ENCODE measurements at regions not wholly inside any gene's neighbourhood (a gene's known extent, or its start where the extent isn't known, plus 50 kb on each side); places are given as distances from the start of the nearest gene placed in this dataset.
"Not testable (repeated sequence)": the region's sequence is repeated elsewhere in the genome, so short reads cannot be mapped to it uniquely, and the experiment has no call there.

DNA sequence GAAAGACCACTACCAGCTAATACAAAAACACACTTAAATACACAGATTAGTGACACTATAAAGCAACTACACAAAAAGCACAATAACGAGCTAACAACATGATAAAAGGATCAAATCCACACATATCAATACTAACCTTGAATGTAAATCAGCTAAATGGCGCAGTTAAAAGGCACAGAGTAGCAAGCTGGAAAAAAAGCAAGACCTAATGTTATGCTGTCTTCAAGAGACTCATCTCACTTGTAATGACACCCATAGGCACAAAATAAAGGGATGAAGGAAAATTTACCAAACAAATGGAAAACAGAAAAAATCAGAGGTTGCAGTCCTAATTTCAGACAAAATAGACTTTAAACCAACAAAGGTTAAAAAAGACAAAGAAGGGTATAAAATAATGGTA is 86.3 kb downstream of the NUS1 start:
- Histone ChIP-seq H3K27ac (ENCODE audit: low read length) (no peak overlapping the region), H3K4me3 (ENCODE audit: low read length) (no peak overlapping the region), H3K4me1 (ENCODE audit: control insufficient read depth, insufficient read depth, low read length) (no peaks in the 10 kb centered on the region), H3K27me3 (ENCODE audit: control insufficient read depth, insufficient read depth) (no peaks in the 10 kb centered on the region), H3K9me3 (ENCODE audit: control insufficient read depth, low read length) (no peaks in the 10 kb centered on the region)
- intact Hi-C loops (cut with DNase I): no loop called here
- ATAC-seq (no peak), DNase-seq (no peak)
- WGBS: 60% methylated on average over 2 of the region's 2 CpGs

DNA sequence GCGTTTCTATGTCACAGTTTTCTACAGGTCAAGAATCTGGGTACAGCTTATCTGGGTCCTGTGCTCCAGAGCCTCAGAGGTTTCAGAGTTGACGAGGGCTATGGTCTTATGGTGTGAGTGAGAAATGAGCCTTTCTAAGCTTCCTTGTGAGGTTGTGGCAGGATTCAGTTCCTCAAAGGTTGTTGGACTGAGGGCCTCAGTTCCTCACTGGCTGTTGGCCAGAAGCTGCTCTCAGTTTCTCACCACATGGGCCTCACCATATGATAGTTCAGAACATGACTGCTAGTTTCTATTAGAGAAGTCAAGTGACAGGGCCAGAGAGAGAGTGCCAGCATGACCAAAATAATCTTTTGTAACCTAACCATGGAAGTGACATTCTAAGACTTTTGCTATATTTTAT is 96.1 kb downstream of the NUS1 start:
- ATAC-seq (no peak), DNase-seq (no peak)
- H3K4me1 ChIP-seq (ENCODE audit: control insufficient read depth, insufficient read depth, low read length): no peaks in the 10 kb centered on the region
- H3K27me3 ChIP-seq (ENCODE audit: control insufficient read depth, insufficient read depth): no peaks in the 10 kb centered on the region
- no peak overlapping the region for H3K27ac ChIP-seq (ENCODE audit: low read length)
- intact Hi-C loops (cut with DNase I): no loop called here
- H3K9me3 ChIP-seq (ENCODE audit: control insufficient read depth, low read length): no peaks in the 10 kb centered on the region
- 64% methylated on average over 2 of the region's 2 CpGs for WGBS
- no peak overlapping the region for H3K4me3 ChIP-seq (ENCODE audit: low read length)

DNA sequence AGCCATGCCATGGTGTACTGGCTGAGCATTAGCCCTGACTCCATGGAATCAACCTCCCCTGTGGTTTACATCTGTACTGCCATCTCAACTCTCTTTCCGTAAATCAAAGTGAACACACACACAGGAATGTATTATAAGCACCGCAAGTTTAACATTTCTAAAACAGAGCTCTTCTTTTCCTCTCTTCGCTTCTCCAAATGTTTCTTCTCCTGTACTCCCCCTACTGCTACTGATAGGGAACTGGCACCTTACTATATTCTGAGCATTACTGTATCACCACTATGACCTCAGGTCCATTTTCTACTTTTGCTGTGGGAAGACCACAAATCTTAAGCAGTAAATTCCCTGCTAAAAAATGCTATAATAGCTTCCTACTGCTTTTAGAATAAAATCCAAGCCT is 101.2 kb downstream of the NUS1 start:
- no peaks in the 10 kb centered on the region for H3K27me3 ChIP-seq (ENCODE audit: control insufficient read depth, insufficient read depth)
- DNase-seq (no peak), ATAC-seq (no peak)
- intact Hi-C loops (cut with DNase I): no loop called here
- WGBS: 59% methylated on average over 3 of the region's 3 CpGs
- H3K27ac ChIP-seq (ENCODE audit: low read length): no peak overlapping the region
- no peaks in the 10 kb centered on the region for H3K4me1 ChIP-seq (ENCODE audit: control insufficient read depth, insufficient read depth, low read length)
- no peaks in the 10 kb centered on the region for H3K9me3 ChIP-seq (ENCODE audit: control insufficient read depth, low read length)
- H3K4me3 ChIP-seq (ENCODE audit: low read length): no peak overlapping the region

- Histone ChIP-seq H3K27me3 (ENCODE audit: control insufficient read depth, insufficient read depth) (no peaks in the 10 kb centered on the region), H3K4me1 (ENCODE audit: control insufficient read depth, insufficient read depth, low read length) (no peaks in the 10 kb centered on the region), H3K9me3 (ENCODE audit: control insufficient read depth, low read length) (no peaks in the 10 kb centered on the region), H3K27ac (ENCODE audit: low read length) (no peak overlapping the region), H3K4me3 (ENCODE audit: low read length) (no peak overlapping the region)
- DNase-seq (no peak), ATAC-seq (peak in 1 of 2 donors; percentile 75)
- WGBS: 64% methylated on average over 3 of the region's 3 CpGs
- intact Hi-C loops (cut with DNase I): no loop called here
Observed at GRCh38 chr6:117781550-117781949, 106.3 kb downstream of the NUS1 start.

- intact Hi-C loops (cut with DNase I): no loop called here
- Histone ChIP-seq H3K27ac (ENCODE audit: low read length) (no peak overlapping the region), H3K4me1 (ENCODE audit: control insufficient read depth, insufficient read depth, low read length) (no peaks in the 10 kb centered on the region), H3K9me3 (ENCODE audit: control insufficient read depth, low read length) (no peaks in the 10 kb centered on the region), H3K27me3 (ENCODE audit: control insufficient read depth, insufficient read depth) (no peaks in the 10 kb centered on the region), H3K4me3 (ENCODE audit: low read length) (no peak overlapping the region)
- WGBS: 67% methylated on average over 5 of the region's 5 CpGs
- ATAC-seq: no peak
- DNase-seq: no peak
Observed at GRCh38 chr6:117783279-117783678, 108.0 kb downstream of the NUS1 start.

- Histone ChIP-seq H3K9me3 (ENCODE audit: control insufficient read depth, low read length) (no peaks in the 10 kb centered on the region), H3K4me3 (ENCODE audit: low read length) (no peak overlapping the region), H3K27me3 (ENCODE audit: control insufficient read depth, insufficient read depth) (no peaks in the 10 kb centered on the region), H3K27ac (ENCODE audit: low read length) (no peak overlapping the region), H3K4me1 (ENCODE audit: control insufficient read depth, insufficient read depth, low read length) (no peaks in the 10 kb centered on the region)
- DNase-seq (no peak), ATAC-seq (no peak)
- 78% methylated on average over 3 of the region's 3 CpGs for WGBS
- intact Hi-C loops (cut with DNase I): no loop called here
Observed at GRCh38 chr6:117791012-117791411, 115.7 kb downstream of the NUS1 start.

GRCh38 chr6:117795234-117795633 is 111.8 kb upstream of the SLC35F1 start:
- Histone ChIP-seq H3K4me1 (ENCODE audit: control insufficient read depth, insufficient read depth, low read length) (no peaks in the 10 kb centered on the region), H3K9me3 (ENCODE audit: control insufficient read depth, low read length) (no peaks in the 10 kb centered on the region), H3K27ac (ENCODE audit: low read length) (no peak overlapping the region), H3K4me3 (ENCODE audit: low read length) (no peak overlapping the region), H3K27me3 (ENCODE audit: control insufficient read depth, insufficient read depth) (no peaks in the 10 kb centered on the region)
- ATAC-seq (no peak), DNase-seq (no peak)
- WGBS: 46% methylated on average over 1 of the region's 1 CpG
- intact Hi-C loops (cut with DNase I): no loop called here

DNA sequence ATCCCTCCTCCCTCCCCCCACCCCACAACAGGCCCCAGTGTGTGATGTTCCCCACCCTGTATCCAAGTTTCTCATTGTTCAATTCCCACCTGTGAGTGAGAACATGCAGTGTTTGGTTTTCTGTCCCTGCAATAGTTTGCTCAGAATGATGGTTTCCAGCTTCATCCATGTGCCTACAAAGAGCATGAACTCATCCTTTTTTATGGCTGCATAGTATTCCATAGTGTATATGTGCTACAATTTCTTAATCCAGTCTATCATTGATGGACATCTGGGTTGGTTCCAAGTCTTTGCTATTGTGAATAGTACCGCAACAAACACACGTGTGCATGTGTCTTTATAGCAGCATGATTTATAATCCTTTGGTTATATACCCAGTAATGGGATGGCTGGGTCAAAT is 108.2 kb upstream of the SLC35F1 start:
- ATAC-seq; H3K27me3 ChIP-seq (ENCODE audit: control insufficient read depth, insufficient read depth); DNase-seq; H3K9me3 ChIP-seq (ENCODE audit: control insufficient read depth, low read length); intact Hi-C loops (cut with DNase I); H3K4me3 ChIP-seq (ENCODE audit: low read length); H3K4me1 ChIP-seq (ENCODE audit: control insufficient read depth, insufficient read depth, low read length); H3K27ac ChIP-seq (ENCODE audit: low read length): not testable (repeated sequence)
- WGBS: 93% methylated on average over 2 of the region's 2 CpGs

DNA sequence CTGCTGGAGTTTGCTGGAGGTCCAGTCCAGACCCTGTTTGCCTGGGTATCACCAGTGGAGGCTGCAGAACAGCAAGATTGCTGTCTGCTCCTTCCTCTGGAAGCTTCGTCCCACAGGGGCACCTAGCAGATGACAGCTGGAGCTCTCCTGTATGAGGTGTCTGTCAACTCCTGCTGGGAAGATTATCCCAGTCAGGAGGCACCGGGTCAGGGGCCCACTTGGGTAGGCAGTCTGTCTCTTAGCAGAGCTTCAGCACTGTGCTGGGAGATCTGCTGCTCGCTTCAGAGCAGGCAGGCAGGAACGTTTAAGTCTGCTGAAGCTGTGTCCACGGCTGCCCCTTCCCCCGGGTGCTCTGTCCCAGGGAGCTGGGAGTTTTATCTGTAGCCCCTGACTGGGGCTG is 96.8 kb upstream of the SLC35F1 start:
- no peak for ATAC-seq
- no peak overlapping the region for H3K4me3 ChIP-seq (ENCODE audit: low read length)
- no peaks in the 10 kb centered on the region for H3K9me3 ChIP-seq (ENCODE audit: control insufficient read depth, low read length)
- peak in 2 of 3 donors; percentile 10 to 17 for DNase-seq
- no peak overlapping the region for H3K27ac ChIP-seq (ENCODE audit: low read length)
- intact Hi-C loops (cut with DNase I): no loop called here
- WGBS: 66% methylated on average over 6 of the region's 6 CpGs
- H3K27me3 ChIP-seq (ENCODE audit: control insufficient read depth, insufficient read depth): no peaks in the 10 kb centered on the region
- H3K4me1 ChIP-seq (ENCODE audit: control insufficient read depth, insufficient read depth, low read length): no peaks in the 10 kb centered on the region

DNA sequence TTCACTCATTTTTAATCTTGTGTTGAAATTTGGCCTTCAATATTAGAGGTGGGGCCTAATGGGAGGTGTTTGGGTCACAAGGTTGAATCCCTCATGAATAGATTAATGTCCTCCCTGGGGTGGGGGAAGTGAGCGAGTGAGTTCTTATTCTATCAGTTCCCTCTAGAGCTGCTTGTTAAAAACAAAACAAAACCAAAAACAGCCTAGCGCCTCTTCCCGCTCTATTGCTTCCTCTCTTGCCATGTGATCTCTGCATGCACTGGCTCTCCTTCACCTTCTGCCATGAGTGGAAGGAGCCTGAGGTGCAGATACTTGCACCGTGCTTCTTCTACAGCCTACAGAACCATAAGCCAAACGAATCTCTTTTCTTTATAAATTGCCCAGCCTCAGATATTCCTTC is 89.6 kb upstream of the SLC35F1 start:
- no peaks in the 10 kb centered on the region for H3K4me1 ChIP-seq (ENCODE audit: control insufficient read depth, insufficient read depth, low read length)
- DNase-seq: no peak
- no peak for ATAC-seq
- H3K27ac ChIP-seq (ENCODE audit: low read length): no peak overlapping the region
- WGBS: 82% methylated on average over 5 of the region's 5 CpGs
- H3K4me3 ChIP-seq (ENCODE audit: low read length): no peak overlapping the region
- H3K9me3 ChIP-seq (ENCODE audit: control insufficient read depth, low read length): no peaks in the 10 kb centered on the region
- intact Hi-C loops (cut with DNase I): no loop called here
- no peaks in the 10 kb centered on the region for H3K27me3 ChIP-seq (ENCODE audit: control insufficient read depth, insufficient read depth)

GRCh38 chr6:117817992-117818391 is 89.1 kb upstream of the SLC35F1 start:
- ATAC-seq (no peak), DNase-seq (no peak)
- H3K27ac ChIP-seq (ENCODE audit: low read length): no peak overlapping the region
- no peaks in the 10 kb centered on the region for H3K4me1 ChIP-seq (ENCODE audit: control insufficient read depth, insufficient read depth, low read length)
- intact Hi-C loops (cut with DNase I): no loop called here
- no peaks in the 10 kb centered on the region for H3K27me3 ChIP-seq (ENCODE audit: control insufficient read depth, insufficient read depth)
- H3K9me3 ChIP-seq (ENCODE audit: control insufficient read depth, low read length): no peaks in the 10 kb centered on the region
- no peak overlapping the region for H3K4me3 ChIP-seq (ENCODE audit: low read length)

GRCh38 chr6:117818449-117818848 is 88.6 kb upstream of the SLC35F1 start:
- DNase-seq: no peak
- no peak overlapping the region for H3K4me3 ChIP-seq (ENCODE audit: low read length)
- no peak for ATAC-seq
- no peaks in the 10 kb centered on the region for H3K4me1 ChIP-seq (ENCODE audit: control insufficient read depth, insufficient read depth, low read length)
- 17% methylated on average over 1 of the region's 1 CpG for WGBS
- H3K27ac ChIP-seq (ENCODE audit: low read length): no peak overlapping the region
- H3K9me3 ChIP-seq (ENCODE audit: control insufficient read depth, low read length): no peaks in the 10 kb centered on the region
- intact Hi-C loops (cut with DNase I): no loop called here
- no peaks in the 10 kb centered on the region for H3K27me3 ChIP-seq (ENCODE audit: control insufficient read depth, insufficient read depth)
